SU-DHL-6 (cell line): ENCODE measurements at regions not wholly inside any gene's neighbourhood (a gene's known extent, or its start where the extent isn't known, plus 50 kb on each side); places are given as distances from the start of the nearest gene placed in this dataset.

ENCODE experiments used
- H2AFZ ChIP-seq: fragments of 200-600 bp; sonication (generic); 2 replicates; pipeline ENCODE4 v1.6.1; 2014; ENCODE audit warnings: low read depth, mild to moderate bottlenecking, moderate library complexity, mixed read lengths, antibody characterized with exemption, low read length; ENCODE audit not compliant: severe bottlenecking
- H3F3A ChIP-seq: fragments of 200-600 bp; shearing (Covaris generic); 2 replicates; pipeline ENCODE4 v1.6.0; 2016; ENCODE audit warnings: antibody characterized with exemption, mild to moderate bottlenecking; ENCODE audit not compliant: insufficient read depth
- H3K27ac ChIP-seq: fragments of 200-600 bp; sonication (generic); 2 replicates; pipeline ENCODE4 v1.5.1; 2016; ENCODE audit warnings: low read depth, mild to moderate bottlenecking, low read length, moderate library complexity, mixed read lengths
- H3K27me3 ChIP-seq: fragments of 200-600 bp; sonication (generic), shearing (Covaris generic); 2 replicates; pipeline ENCODE4 v1.6.0; 2014; ENCODE audit warnings: mild to moderate bottlenecking, low read length
- H3K36me3 ChIP-seq: fragments of 200-600 bp; sonication (generic); 2 replicates; pipeline ENCODE4 v1.6.1; 2014; ENCODE audit warnings: mild to moderate bottlenecking, low read length, mixed read lengths
- H3K4me2 ChIP-seq: fragments of 300-600, 200-600 bp; shearing (Covaris generic), sonication (generic); 2 replicates; pipeline ENCODE4 v1.6.0; 2014; ENCODE audit warnings: low read length, low read depth, mild to moderate bottlenecking; ENCODE audit not compliant: poor library complexity, severe bottlenecking
- H3K4me3 ChIP-seq: fragments of 200-600 bp; sonication (generic); 2 replicates; pipeline ENCODE4 v1.5.1; 2014; ENCODE audit warnings: antibody characterized with exemption, low read length, mild to moderate bottlenecking, mixed read lengths; ENCODE audit not compliant: insufficient read depth, poor library complexity, severe bottlenecking
- H3K79me2 ChIP-seq: fragments of 200-600 bp; sonication (generic); 2 replicates; pipeline ENCODE4 v1.6.1; 2014; ENCODE audit warnings: mild to moderate bottlenecking, low read length, moderate library complexity; ENCODE audit not compliant: insufficient read depth
- H3K9ac ChIP-seq: fragments of 200-600 bp; sonication (generic); 2 replicates; pipeline ENCODE4 v1.7.0; 2014; ENCODE audit warnings: mild to moderate bottlenecking, low read length
- H3K9me2 ChIP-seq: fragments of 200-600 bp; sonication (generic); replicated peaks from 2 replicates; pipeline ENCODE4 v1.6.1; 2014; ENCODE audit warnings: low read length; ENCODE audit not compliant: insufficient read depth
- H3K9me3 ChIP-seq: fragments of 200-600 bp; sonication (generic); 2 replicates; pipeline ENCODE4 v1.6.1; 2014; ENCODE audit warnings: low read length, mixed read lengths; ENCODE audit not compliant: insufficient read depth
- H4K20me1 ChIP-seq: fragments of 200-600 bp; sonication (generic); 2 replicates; pipeline ENCODE4 v1.6.1; 2014; ENCODE audit warnings: low read depth, mild to moderate bottlenecking, antibody characterized with exemption, low read length, moderate library complexity, mixed read lengths
- EZH2phosphoT487 ChIP-seq: fragments of 200-600 bp; sonication (generic), shearing (Covaris generic); conservative IDR thresholded peaks from 2 replicates; pipeline ENCODE4 v1.6.1; 2018; ENCODE audit warnings: mild to moderate bottlenecking, antibody characterized with exemption, low read length, moderate library complexity, mixed read lengths
- TF ChIP-seq, protein P1 (sequence below): fragments of 200-600 bp; sonication (generic); IDR thresholded peaks from one replicate; pipeline ENCODE4 v1.5.1; 2017; ENCODE audit warnings: antibody characterized with exemption, mild to moderate bottlenecking, low read length, moderate library complexity; ENCODE audit not compliant: insufficient read depth, poor library complexity, severe bottlenecking

DNA sequence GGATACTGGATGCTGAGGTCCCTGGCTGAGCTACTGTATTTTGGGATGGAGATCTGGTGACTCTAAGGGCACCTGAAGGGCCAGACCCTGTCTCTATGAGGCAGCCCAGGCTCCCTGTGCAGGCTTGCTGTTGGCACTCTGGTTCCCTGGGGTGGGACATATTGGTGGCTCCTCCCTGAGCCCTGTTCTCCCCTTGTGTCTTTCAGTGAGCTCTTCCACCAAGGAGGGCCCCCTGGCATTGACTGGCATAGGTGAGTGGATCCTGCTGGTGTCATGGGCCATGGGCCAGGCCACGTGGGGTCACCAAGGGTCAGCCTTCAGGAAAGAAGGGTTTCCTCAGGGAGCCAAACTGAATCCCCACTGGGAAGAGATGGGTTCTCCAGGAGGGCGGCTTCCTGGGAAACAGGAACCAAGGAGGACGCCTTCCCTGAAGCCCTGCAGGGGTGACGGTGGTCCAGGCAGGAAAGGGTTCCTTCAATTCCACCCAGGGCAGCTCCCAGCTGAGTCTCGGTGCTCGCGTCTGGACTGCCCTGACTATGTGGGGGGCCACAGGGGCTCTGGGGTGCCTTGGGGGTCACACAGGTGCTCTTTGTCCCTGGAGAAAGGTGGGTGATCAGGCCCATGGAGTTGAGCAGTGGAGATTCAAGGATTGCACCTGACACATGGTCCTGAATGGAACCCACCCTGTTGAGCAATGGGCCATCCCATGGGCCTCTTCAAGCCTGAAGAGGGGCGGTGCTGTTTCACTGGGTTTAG, 220.4 kb downstream of the SNRPN start:
- H2AFZ ChIP-seq = no peak overlapping the region
- no peak overlapping the region for H3K4me3 ChIP-seq
- H3K27ac ChIP-seq = no peak overlapping the region
- H3K79me2 ChIP-seq = no peaks in the 10 kb centered on the region
- no peaks in the 10 kb centered on the region for H3K36me3 ChIP-seq
- no peaks in the 10 kb centered on the region for H3K9me3 ChIP-seq
- no peaks in the 10 kb centered on the region for H3K9me2 ChIP-seq
- H3K4me2 ChIP-seq = no peak overlapping the region
- no peaks in the 10 kb centered on the region for H3K27me3 ChIP-seq
- H4K20me1 ChIP-seq = no peaks in the 10 kb centered on the region
- TF ChIP-seq, protein P1, sequence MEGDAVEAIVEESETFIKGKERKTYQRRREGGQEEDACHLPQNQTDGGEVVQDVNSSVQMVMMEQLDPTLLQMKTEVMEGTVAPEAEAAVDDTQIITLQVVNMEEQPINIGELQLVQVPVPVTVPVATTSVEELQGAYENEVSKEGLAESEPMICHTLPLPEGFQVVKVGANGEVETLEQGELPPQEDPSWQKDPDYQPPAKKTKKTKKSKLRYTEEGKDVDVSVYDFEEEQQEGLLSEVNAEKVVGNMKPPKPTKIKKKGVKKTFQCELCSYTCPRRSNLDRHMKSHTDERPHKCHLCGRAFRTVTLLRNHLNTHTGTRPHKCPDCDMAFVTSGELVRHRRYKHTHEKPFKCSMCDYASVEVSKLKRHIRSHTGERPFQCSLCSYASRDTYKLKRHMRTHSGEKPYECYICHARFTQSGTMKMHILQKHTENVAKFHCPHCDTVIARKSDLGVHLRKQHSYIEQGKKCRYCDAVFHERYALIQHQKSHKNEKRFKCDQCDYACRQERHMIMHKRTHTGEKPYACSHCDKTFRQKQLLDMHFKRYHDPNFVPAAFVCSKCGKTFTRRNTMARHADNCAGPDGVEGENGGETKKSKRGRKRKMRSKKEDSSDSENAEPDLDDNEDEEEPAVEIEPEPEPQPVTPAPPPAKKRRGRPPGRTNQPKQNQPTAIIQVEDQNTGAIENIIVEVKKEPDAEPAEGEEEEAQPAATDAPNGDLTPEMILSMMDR = no peak
- TF ChIP-seq EZH2phosphoT487 = no peak
- H3K9ac ChIP-seq = no peak overlapping the region
- no peaks in the 10 kb centered on the region for H3F3A ChIP-seq

DNA sequence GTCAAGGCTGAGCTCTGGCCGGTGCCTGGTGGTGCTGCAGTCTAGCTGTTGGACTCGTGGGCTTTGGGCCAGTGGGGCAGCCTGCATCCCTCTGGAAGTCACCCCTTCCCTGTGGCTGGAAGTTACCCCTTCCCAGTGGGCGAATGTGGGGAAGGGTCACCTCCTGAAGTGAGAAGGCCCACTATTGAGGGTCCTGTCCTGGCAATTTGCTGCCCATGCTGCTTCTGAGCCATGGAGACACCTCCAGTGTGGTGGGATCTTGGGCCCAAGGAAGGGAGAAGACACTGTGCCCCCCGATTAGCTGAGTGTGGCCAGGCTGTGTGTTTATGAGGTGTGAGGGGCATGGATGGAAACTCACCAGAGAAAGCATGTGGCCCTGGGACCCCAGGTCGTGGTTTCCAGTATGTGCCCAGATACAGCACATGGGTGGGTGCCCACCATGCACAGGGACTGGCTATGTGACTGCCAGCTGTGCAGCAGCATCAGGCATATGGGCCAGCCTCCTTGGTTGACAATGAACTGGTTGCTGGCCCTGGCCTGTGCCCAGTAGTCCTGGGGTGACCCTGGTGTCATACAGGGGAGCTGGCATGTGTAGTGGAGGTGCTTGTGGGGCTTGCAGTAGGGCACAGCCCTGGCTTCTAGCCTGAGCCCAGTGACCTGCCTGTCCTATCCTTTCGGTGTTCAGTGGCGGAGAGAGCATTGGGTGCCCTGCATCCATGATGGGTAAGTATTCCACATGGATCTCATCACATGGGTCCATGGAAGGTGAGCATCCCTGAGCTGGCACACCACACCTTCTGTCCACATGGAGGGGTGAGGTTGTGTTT, 221.2 kb downstream of the SNRPN start:
- H3K79me2 ChIP-seq = no peaks in the 10 kb centered on the region
- H3F3A ChIP-seq = no peaks in the 10 kb centered on the region
- H3K36me3 ChIP-seq = no peaks in the 10 kb centered on the region
- no peaks in the 10 kb centered on the region for H3K27me3 ChIP-seq
- no peak overlapping the region for H3K4me2 ChIP-seq
- no peaks in the 10 kb centered on the region for H3K9me2 ChIP-seq
- TF ChIP-seq, protein P1 = no peak
- TF ChIP-seq EZH2phosphoT487 = no peak
- H4K20me1 ChIP-seq = no peaks in the 10 kb centered on the region
- H3K9ac ChIP-seq = no peak overlapping the region
- H3K27ac ChIP-seq = no peak overlapping the region
- H3K4me3 ChIP-seq = no peak overlapping the region
- H3K9me3 ChIP-seq = no peaks in the 10 kb centered on the region
- no peak overlapping the region for H2AFZ ChIP-seq

DNA sequence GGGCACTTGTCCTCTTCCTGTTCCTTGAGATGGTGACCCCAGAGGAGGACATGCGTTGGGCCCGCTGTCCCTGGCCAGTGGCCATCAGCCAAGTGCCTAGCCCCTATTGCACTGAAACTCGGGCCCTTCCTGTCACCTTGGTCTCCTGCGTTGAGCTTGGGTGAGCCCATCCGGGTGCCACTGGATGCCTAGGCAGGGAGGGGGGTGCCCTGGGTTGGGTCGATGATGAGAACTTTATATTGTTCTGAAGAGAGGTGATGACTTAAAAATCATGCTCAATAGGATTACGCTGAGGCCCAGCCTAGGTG, 221.8 kb downstream of the SNRPN start:
- Histone ChIP-seq H3K9me3 (no peaks in the 10 kb centered on the region), H3K27ac (no peak overlapping the region), H3K9ac (no peak overlapping the region), H3K9me2 (no peaks in the 10 kb centered on the region), H2AFZ (no peak overlapping the region), H4K20me1 (no peaks in the 10 kb centered on the region), H3K4me2 (no peak overlapping the region), H3K36me3 (no peaks in the 10 kb centered on the region), H3F3A (no peaks in the 10 kb centered on the region), H3K27me3 (no peaks in the 10 kb centered on the region), H3K4me3 (no peak overlapping the region), H3K79me2 (no peaks in the 10 kb centered on the region)
- TF ChIP-seq, protein P1 = no peak
- no peak for TF ChIP-seq EZH2phosphoT487
